NCI-H1417 (cell line): ENCODE measurements at regions not wholly inside any gene's neighbourhood (a gene's known extent, or its start where the extent isn't known, plus 50 kb on each side); places are given as distances from the start of the nearest gene placed in this dataset.
"Not testable (repeated sequence)": the region's sequence is repeated elsewhere in the genome, so short reads cannot be mapped to it uniquely, and the experiment has no call there.

ENCODE experiments used
- DNase-seq, 3 experiments: peaks; one replicate each; lab custom pipeline; 2025; lab: John Stamatoyannopoulos, UW

- DNase-seq: no peak
These were observed 258.2 kb upstream of the POM121L12 start for GRCh38 chr7:52777051-52777822.

DNA sequence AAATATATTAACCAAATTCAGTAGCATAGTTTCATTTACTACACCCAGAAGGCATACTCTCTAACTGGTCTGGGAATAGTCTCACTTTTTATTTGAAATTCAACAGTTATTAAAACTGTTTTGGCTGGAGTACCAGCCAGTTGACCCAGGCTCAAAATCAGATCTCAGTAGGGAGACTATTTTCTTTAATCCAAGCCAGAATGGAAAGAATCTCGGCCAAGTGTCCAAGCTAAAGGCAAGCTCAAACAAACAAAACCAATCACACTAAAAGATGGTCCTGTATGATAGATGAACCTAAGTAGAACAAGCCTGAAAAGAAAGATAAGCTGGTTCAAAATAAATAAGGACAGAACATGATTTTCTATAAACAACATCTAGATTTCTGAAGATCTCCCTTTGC, 259.6 kb upstream of the POM121L12 start:
- DNase-seq: no peak

GRCh38 chr7:52771177-52771576, 264.3 kb upstream of the POM121L12 start:
- no peak for DNase-seq

- no peak for DNase-seq
These were observed 270.8 kb upstream of the POM121L12 start for GRCh38 chr7:52764492-52765169.

DNA sequence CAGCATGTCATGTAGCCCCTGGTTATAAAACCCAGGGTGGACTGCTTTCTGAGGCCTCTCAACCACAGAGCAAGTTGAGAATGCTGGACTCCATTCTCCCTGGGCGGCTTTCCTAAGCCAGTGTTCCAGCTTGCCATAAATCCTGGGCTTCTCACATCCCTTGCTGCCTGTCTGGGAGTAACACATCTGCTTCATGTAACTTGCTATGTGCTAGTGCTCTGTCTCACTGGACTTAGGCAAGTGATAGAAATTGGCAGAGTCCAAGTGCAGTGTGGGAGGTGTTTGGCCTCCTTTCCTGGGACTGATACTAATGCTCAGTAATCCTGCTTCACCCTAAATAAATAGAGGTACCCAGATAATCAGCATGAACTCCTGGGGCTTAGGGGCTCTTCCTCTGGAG, 277.1 kb upstream of the POM121L12 start:
- DNase-seq: no peak

DNA sequence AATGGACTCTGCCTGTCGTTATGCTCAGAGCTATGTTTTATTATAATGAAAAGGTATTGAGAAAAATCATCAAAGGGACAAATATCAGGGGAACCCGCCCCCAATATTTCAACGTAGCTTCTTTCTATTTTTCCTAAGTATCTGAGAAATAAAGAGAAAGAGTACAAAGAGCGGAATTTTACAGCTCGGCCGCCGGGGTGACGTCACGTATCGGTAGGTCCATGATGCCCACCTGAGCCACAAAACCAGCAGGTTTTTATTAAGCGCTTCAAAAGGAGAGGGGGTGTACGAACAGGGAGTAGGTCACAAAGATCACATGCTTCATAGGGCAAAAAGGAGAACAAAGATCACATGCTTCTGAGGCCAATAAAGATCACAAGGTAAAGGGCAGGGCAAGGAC, 281.6 kb upstream of the POM121L12 start:
- DNase-seq: no peak

GRCh38 chr7:52752891-52753290, 282.5 kb upstream of the POM121L12 start:
- DNase-seq: no peak

DNA sequence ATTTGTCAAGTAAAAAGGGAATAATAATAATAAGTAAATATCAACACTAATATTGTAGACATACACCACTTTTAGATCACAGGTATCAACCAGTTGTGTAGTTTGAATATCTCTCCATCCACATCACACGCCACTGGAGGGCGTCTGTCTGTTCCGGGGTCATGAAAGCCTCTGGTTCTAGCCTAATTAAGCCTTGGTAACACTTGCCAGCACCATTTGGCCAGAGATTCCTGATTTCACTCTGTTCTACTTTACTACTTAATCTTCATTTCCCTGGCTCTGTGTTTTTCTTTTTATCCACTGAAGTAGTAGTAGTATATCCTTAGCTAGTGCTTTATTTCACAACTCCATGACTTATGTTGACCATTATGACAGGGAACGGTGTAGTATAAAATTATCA, 285.6 kb upstream of the POM121L12 start:
- no peak for DNase-seq

DNA sequence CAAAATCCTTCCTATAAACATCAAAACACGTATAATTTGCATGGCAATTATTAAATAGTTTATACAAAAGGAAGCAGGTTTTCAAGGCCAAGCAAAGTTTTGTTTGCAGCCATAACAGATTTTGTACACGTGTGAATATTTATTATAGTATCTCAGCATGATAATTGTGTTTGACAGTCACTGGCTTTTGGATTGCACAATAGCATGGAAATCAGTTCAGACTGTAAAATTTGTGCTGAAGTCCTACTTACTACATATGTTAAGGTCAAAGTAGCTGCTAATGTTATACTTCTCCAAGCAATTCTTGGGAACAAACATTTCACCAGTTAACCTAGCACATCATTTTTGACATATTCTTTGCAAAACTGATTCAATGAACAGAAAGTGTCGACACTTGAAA, 287.6 kb upstream of the POM121L12 start:
- no peak for DNase-seq

- DNase-seq: no peak
These were observed 293.7 kb upstream of the POM121L12 start for GRCh38 chr7:52741670-52742290.

GRCh38 chr7:52735656-52736055, 299.8 kb upstream of the POM121L12 start:
- DNase-seq: no peak

DNA sequence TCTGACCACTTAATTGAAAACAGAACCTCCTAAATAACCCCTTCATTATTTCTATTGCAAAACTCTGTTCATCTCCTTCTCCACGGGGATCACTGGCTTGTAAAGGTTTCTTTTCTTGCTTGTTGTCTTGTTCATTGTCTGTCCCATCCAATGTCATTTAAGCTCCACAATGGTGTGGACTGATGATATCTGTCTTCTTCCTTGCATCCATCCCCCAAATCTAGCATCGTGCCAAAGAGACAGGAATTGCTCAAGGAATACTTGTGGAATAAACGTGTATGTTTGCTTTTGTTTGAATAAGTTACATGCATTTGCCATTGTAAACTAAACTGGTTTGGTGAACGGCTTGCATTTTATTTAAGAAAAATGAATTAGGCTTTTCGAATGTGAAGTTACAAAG, 306.8 kb upstream of the POM121L12 start:
- DNase-seq: not testable (repeated sequence)

DNA sequence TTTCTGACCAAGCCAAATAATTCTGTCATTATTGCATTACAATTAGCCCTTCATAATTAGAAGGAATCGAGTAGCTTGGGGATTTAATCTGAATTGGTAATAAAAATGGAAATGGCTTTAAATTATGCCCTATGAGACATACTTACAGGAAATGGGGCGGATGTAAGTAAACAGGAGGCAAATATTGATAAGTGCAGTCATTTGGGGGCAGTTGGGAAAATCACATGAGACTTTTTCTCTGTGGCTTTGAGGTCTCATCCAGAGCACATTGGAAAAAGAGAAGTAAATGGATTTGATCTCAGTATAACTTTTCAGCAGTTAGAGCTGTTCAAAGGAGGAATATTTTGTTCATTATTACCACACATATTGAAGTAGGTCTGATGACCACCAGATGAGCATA, 307.8 kb upstream of the POM121L12 start:
- DNase-seq: no peak

- no peak for DNase-seq
These were observed 308.4 kb upstream of the POM121L12 start for GRCh38 chr7:52726986-52727385.

DNA sequence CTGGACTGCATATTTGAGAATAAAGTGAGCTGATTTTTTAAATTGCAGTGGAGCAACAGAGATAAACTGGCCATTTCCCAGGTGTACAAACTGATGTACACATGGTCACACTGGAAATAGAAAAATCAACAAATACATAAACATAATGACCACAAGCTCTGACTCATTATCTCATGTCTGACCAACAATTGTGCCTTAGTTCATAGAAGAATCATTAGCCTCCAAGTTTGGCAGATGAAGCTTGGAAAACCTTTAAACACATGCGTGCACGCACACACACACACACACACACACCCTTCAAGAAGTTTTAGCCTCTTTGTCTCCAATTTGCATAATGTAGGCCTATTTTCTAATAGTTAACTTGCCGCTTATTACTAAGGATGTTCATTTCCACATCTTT, 308.9 kb upstream of the POM121L12 start:
- no peak for DNase-seq

DNA sequence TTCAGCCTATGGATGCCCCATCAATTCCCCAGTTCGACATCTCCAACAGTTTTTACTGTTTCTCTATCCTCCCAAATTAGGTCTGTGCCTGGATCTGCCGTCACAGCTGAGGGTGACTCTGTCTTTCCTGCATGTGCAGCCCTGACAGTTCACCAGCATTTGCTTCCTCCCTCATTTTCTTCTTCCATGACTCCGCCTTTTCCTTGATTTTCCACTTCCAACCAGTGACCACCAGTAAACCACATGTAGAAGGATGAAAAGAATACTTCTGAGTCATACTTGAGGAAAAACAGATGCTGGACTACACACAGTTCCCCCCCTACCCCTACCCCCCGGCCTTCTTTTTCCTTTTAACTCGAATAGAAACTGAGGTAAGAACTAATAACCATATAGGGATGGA, 311.8 kb upstream of the POM121L12 start:
- no peak for DNase-seq

- no peak for DNase-seq
These were observed 314.6 kb upstream of the POM121L12 start for GRCh38 chr7:52720856-52721255.

DNA sequence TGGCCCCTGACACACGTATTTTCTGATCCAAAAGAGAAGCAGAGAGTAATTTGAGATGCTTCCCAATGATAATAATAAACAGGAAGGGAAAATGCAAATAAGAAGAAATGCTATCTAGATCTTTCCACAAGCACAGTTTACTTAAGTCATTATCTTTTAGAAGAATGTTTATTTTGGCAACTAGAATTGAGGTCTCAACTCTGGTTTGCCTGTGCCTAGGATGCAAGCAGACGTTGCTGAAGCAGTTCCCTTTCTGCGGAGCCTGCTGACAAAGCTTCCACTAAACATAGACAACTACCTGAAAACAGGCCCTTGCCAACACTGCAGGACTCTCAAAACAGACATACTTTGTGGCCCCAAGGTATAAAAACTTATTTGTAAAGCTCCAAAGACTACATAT, 315.8 kb upstream of the POM121L12 start:
- DNase-seq: no peak

DNA sequence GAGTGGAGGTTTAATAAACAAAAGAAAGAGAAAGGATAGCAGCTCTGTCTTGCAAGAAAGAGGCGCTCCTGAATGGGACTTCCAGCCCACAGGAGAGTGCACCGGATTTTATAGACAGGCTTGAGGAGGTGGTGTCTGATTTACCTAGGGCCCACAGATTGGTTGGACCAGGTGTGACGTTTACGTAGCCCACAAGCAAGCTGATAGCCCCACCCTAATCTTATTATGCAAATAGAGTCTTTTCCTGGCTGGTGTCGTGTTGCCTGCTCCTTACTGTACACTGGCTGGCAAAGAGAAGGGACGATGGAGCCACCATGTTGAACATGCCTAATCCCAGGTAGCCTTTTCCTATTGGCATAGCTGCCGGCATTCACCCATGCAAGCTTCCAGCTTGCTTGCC, 319.7 kb upstream of the POM121L12 start:
- DNase-seq: peak in 1 of 3 experiments; percentile 24

- DNase-seq: no peak
These were observed 322.5 kb upstream of the POM121L12 start for GRCh38 chr7:52712938-52713337.

DNA sequence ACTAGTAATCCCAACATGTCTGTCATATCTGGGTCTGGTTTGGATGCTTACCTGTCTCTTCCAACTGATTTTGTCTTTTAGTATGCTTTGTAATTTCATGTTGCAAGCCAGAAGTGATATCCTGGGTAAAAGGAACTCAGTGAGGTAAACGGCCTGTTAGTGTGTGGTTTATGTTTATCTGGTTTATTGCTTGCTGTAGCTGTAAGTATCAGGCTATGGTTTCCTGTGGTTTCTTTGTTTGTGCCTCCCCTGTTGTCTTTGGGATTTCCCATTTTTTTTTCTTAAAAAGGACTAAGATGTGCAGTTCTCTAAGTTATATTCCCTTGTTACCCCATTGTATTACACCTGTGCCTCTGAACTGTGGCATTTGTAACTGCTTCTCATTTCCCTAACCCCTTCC, 323.5 kb upstream of the POM121L12 start:
- DNase-seq: no peak

DNA sequence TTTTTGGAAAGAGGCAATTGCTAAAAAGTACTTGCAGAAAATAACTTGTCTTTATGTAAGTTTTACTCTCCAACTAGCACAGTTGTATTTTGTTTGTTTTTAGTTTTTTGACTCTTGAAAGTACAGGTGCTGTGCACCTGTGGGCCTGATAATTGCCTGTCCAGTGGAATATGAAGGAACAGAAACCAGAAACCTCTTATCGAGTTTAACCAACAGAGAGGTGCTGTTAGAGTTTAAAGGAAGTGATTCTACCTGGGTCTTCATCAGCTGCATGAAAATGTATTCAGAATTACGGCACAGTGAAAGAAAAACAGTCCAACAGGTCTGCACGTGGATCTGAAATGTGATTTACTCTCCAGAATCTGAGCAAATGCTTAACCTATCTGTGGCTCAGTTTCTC, 326.6 kb upstream of the POM121L12 start:
- DNase-seq: no peak

- no peak for DNase-seq
These were observed 329.7 kb upstream of the POM121L12 start for GRCh38 chr7:52705768-52706167.
